ENCODE measurements at regions not wholly inside any gene's neighbourhood (a gene's known extent, or its start where the extent isn't known, plus 50 kb on each side); places are given as distances from the start of the nearest gene placed in this dataset.

DNA sequence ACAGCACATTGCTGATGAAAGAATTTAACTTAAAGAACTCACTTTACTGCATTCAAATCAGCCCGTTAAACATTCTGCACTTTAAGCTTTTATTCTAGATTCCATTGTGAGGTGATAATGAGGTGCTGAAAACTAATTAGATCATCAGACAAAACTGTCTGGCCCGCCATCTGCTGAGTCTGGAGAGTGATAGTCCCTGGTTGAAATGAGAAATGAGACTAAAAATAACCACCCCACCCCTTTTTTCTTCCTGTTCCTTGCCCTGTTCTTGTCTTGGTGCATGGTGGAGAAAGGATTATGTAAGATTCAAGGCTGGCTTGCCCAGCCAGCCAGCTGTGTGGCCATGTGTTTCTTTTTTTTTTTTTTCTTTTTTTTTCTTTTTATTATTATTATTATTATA is 277.0 kb upstream of the COBL start:
- H3K27ac Mint-ChIP-seq: no peak overlapping the region
- POLR2A ChIA-PET: no interaction called here
- CTCF ChIA-PET: no interaction called here

DNA sequence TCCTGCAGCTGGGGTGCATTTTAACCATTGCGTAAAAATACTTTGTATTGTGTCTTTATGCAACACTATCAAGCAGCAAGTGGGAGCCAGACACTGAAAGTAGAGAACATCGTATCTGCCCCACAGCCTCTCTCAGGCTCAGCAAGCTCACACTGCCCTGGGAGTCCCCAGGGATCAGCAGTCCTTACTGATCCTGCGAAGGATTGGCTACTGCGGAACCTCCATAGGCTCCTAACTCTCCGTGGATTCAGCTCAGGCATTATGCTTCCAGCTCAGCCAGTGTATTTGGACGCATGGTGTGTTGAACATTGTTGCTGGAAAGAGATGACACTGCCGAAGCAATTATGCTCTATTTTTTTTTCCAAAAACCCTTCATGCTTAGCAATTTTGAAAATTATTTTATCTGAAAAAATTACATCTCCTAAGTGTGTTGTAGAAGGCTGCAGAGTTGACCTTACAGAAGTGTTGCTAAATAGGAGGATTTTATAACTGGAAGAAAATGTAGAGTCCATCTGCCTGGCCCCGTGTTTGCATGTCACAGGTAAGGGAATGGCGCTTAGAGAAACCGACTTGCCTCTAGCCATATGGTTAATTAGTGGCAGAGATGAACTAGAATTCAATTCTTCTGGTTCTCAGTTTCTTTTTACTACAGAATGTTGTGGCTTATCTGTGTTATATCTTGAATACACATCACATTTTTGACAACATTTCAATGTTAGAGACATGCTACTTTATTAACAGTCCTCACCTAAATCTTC is 276.4 kb upstream of the COBL start:
- H3K9me3 Mint-ChIP-seq: peaks cover 6% of the 10 kb centered on the region
- H3K36me3 Mint-ChIP-seq (ENCODE audit: low read depth): no peaks in the 10 kb centered on the region
- no peaks in the 10 kb centered on the region for H3K4me1 Mint-ChIP-seq
- CTCF ChIA-PET: no interaction called here
- POLR2A ChIA-PET: no interaction called here
- intact Hi-C loops (cut with micrococcal nuclease): no loop called here
- TF ChIP-seq, protein P1, sequence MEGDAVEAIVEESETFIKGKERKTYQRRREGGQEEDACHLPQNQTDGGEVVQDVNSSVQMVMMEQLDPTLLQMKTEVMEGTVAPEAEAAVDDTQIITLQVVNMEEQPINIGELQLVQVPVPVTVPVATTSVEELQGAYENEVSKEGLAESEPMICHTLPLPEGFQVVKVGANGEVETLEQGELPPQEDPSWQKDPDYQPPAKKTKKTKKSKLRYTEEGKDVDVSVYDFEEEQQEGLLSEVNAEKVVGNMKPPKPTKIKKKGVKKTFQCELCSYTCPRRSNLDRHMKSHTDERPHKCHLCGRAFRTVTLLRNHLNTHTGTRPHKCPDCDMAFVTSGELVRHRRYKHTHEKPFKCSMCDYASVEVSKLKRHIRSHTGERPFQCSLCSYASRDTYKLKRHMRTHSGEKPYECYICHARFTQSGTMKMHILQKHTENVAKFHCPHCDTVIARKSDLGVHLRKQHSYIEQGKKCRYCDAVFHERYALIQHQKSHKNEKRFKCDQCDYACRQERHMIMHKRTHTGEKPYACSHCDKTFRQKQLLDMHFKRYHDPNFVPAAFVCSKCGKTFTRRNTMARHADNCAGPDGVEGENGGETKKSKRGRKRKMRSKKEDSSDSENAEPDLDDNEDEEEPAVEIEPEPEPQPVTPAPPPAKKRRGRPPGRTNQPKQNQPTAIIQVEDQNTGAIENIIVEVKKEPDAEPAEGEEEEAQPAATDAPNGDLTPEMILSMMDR (IDR thresholded peaks at IDR 0.05): no peak
- H3K27ac Mint-ChIP-seq: no peak overlapping the region
- no peak for ATAC-seq (ENCODE audit: low read depth)
- no peak for DNase-seq
- no peaks in the 10 kb centered on the region for H3K27me3 Mint-ChIP-seq
- no peak overlapping the region for H3K4me3 Mint-ChIP-seq

More for the DNA sequence above, 277.0 kb upstream of the COBL start:
- TF ChIP-seq, protein P1 (IDR thresholded peaks at IDR 0.05): no peak
- DNase-seq (no peak), ATAC-seq (ENCODE audit: low read depth) (no peak)
- Mint-ChIP-seq H3K9me3 (peaks cover 6% of the 10 kb centered on the region), H3K4me3 (no peak overlapping the region), H3K27me3 (no peaks in the 10 kb centered on the region), H3K4me1 (no peaks in the 10 kb centered on the region), H3K36me3 (ENCODE audit: low read depth) (no peaks in the 10 kb centered on the region)
- intact Hi-C loops (cut with micrococcal nuclease): no loop called here

DNA sequence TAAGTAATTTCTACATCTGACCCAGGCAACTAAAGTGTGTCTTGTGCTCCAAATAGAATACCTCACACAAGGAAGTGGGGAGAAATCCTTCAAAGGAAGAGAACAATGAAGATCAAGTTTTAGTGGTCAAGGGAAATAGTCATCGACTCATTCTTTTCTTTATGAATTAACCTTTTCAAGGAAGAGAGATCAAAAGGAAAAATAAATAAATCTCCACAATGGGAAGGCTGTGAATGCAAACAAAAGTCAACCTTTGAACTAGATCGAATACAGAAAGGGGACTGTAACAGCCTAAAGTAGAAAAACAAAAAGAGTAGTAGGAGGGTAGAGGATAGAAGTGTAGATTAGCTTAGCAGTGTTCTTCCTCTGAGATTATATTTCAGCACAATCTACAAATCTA is 274.6 kb upstream of the COBL start:
- ChIA-PET CTCF (no interaction called here), POLR2A (no interaction called here)
- no peaks in the 10 kb centered on the region for H3K4me1 Mint-ChIP-seq
- H3K27me3 Mint-ChIP-seq: no peaks in the 10 kb centered on the region
- ATAC-seq (ENCODE audit: low read depth) (no peak), DNase-seq (no peak)
- H3K27ac Mint-ChIP-seq: no peak overlapping the region
- H3K36me3 Mint-ChIP-seq (ENCODE audit: low read depth): no peaks in the 10 kb centered on the region
- TF ChIP-seq, protein P1 (IDR thresholded peaks at IDR 0.05): no peak
- no peak overlapping the region for H3K4me3 Mint-ChIP-seq
- intact Hi-C loops (cut with micrococcal nuclease): no loop called here
- H3K9me3 Mint-ChIP-seq: peaks cover 4% of the 10 kb centered on the region

DNA sequence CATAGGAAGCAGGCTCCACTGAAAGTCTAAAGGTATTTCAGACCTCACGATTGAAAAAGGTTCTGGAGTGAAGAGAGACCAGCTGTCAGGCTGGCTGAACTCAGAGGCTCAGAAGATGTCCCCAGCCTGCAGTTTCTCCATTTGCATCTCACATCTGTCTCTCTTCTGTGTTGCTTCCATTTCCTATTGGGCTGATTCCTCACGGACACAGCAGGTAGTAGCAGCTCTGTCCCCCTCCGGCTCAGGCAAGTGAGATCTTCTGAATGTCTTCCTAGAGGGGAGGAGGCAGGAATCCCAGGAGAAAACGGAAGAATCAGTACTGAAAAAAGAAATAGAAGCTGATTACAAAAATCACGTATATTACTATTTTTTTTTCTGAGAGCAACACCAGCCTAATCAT is 274.1 kb upstream of the COBL start:
- H3K4me1 Mint-ChIP-seq: no peaks in the 10 kb centered on the region
- H3K4me3 Mint-ChIP-seq: no peak overlapping the region
- ATAC-seq (ENCODE audit: low read depth): no peak
- H3K27me3 Mint-ChIP-seq: no peaks in the 10 kb centered on the region
- no peak for DNase-seq
- intact Hi-C loops (cut with micrococcal nuclease): no loop called here
- peaks cover 4% of the 10 kb centered on the region for H3K9me3 Mint-ChIP-seq
- POLR2A ChIA-PET: no interaction called here
- CTCF ChIA-PET: no interaction called here
- TF ChIP-seq, protein P1 (IDR thresholded peaks at IDR 0.05): no peak
- no peak overlapping the region for H3K27ac Mint-ChIP-seq
- no peaks in the 10 kb centered on the region for H3K36me3 Mint-ChIP-seq (ENCODE audit: low read depth)

DNA sequence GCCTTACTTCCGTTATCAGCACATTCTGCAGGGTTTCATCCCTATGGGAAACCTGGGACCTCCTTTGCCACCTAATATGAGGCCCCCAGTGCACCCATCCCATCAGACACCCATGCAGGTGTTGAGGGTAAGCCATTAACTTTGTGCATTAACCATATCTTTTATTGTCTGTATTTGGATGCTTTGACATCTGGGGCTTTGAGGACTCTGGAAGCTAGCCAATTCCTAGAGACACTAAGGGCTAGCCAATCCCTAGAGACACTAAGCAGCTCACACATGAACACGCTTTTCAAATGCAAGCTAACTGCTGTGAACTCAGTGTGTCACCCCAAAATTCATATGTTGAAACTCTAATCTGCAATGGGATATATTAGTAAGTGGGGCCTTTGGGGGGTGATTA is 272.5 kb upstream of the COBL start:
- TF ChIP-seq, protein P1 (IDR thresholded peaks at IDR 0.05): no peak
- H3K27me3 Mint-ChIP-seq: no peaks in the 10 kb centered on the region
- no peak overlapping the region for H3K27ac Mint-ChIP-seq
- CTCF ChIA-PET: no interaction called here
- no peaks in the 10 kb centered on the region for H3K36me3 Mint-ChIP-seq (ENCODE audit: low read depth)
- ATAC-seq (ENCODE audit: low read depth) (no peak), DNase-seq (no peak)
- H3K4me3 Mint-ChIP-seq: no peak overlapping the region
- intact Hi-C loops (cut with micrococcal nuclease): no loop called here
- H3K4me1 Mint-ChIP-seq: no peaks in the 10 kb centered on the region
- POLR2A ChIA-PET: no interaction called here
- peaks cover 4% of the 10 kb centered on the region for H3K9me3 Mint-ChIP-seq

Measured in activated B cell treated with CpG ODN at 0.5 μM for 24 hours (primary cell).